GM21723 (cell line): ENCODE measurements at regions not wholly inside any gene's neighbourhood (a gene's known extent, or its start where the extent isn't known, plus 50 kb on each side); places are given as distances from the start of the nearest gene placed in this dataset.

ENCODE experiments used
- ATAC-seq: cut with Tn5 transposase; IDR thresholded peaks from one replicate; pipeline ENCODE4 v1.9.1; 2021; ENCODE audit warnings: mild to moderate bottlenecking, moderate library complexity; ENCODE audit not compliant: unreplicated experiment

DNA sequence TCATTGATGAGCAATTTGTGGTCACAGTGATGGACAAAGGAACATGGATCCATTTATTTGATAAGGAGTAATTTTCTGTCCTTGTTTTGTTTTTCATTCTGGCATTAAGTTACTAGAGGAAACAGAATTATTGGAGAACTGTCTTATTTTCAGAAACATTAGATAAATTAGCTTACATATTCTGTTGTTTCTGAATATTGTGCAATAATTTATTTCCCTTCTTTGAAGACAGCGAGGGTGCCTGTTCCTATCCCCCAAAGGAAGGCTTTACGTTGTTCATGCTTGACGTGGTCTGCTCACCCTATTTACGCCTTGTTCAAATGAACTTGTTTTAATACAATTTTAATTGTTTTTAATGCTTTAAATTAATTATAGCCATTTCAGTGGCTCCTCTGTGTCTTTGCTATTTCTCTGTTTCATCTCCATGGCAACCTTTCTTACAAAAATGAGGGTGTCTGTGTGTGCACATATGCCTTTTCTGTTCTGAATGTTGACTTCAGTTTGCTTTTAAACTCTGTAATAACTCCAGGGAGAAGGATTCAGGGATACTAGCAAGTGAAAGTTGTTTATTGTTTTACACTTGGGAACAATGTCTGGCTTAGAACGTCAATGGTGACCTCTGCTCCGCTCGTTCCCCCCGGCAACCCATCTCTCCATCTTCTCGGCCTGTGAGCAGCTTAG, 138.3 kb upstream of the PLET1 start:
- no peak for ATAC-seq

GRCh38 chr11:112400476-112401014, 139.9 kb upstream of the PLET1 start:
- ATAC-seq = no peak

DNA sequence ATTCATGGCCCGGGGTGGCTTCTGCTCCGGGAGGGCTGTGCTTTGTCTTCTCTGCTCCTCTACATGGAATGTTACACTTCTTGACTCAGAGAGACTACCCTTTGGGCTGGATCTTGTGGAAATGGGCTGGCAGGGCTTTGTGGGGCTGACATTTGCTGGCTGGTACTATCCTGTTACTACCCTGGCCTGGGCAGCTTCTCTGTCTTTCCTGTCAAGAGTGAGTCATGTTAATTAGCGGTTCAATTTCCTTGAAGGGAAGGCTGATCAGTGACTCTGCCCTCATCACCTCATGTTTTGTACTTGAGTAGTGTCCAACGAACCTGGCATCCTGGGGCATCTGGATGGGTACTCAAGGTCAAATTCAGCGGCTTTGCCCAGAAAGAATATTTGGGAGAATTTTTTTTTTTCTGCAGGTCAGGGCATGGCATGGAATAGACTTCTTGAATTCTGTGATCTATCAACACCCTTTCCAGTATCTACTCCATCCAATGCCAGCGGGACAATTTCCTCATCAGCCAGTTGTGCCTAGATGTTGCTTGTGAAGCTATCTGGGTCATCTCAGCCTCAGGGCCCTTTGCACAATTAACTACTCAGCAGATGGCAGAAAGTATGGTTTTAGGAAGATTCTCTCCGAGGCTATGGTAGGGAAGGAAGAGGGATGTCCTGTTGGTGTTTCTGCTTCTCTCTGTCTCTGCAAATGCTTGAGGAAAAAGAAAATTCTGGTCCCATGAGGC, 140.5 kb upstream of the PLET1 start:
- no peak for ATAC-seq

GRCh38 chr11:112403432-112403831, 142.8 kb upstream of the PLET1 start:
- ATAC-seq = no peak

DNA sequence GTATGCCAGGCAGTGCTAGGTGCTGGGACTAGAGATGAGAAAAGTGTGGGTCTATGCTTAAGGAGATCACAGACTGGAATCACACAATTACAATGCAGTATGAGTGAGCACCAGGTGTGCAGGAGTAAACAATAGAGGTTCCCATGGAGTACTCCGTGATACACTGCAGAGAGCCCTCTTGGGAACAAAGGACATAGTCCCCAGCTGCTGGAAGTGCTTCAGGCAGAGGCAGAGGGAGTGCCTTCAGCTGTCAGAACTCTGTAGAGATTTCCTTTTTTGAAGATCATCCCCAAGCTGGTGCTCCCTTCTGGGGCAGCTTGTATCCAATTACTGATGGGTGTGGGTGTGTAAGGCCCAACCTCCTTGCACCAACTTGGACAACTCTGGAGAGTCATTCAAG, 143.5 kb upstream of the PLET1 start:
- no peak for ATAC-seq

GRCh38 chr11:112408517-112408916, 147.9 kb upstream of the PLET1 start:
- ATAC-seq = no peak

DNA sequence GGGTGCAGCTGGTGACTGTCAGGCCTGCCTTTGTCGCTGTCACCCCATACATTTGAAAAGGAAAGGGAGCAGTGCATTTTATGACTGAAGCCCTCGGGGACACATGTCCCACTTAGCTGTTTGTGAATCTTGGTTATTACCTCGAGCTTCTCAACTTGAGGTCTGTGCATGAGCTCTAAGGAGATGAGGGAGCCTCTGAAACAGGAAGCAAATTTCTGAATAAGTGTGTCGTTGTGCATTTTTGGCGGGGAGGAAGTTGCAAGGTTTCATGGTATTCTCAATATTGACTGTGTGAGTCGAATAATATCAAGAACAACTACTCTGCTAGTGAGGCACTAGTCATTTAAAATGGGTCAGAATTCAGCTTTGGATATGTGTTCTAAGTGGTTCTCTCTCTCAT, 149.7 kb upstream of the PLET1 start:
- no peak for ATAC-seq

- ATAC-seq = no peak
Measured at GRCh38 chr11:112412383-112412782, 151.7 kb upstream of the PLET1 start.

DNA sequence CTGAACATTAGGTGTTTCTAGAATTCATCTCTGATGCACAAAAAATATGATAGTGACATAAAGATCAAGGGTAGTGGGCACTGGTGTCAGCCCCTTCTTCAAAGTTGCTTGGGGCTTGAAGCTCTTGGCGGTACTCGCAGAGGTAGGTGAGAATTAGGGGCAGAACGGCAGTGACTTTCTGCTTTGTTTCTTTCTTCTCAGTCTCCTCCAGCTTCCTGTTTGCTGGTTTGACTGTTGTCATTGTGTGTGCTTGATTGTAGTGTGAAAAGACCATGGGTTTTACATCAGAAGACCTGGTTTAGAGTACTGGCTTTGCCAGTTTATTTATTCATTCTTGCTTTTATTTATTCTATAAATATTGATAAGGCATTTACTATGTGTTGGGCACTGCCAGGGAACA, 156.7 kb upstream of the PLET1 start:
- ATAC-seq = no peak

- no peak for ATAC-seq
Measured at GRCh38 chr11:112418438-112418837, 157.8 kb upstream of the PLET1 start.

DNA sequence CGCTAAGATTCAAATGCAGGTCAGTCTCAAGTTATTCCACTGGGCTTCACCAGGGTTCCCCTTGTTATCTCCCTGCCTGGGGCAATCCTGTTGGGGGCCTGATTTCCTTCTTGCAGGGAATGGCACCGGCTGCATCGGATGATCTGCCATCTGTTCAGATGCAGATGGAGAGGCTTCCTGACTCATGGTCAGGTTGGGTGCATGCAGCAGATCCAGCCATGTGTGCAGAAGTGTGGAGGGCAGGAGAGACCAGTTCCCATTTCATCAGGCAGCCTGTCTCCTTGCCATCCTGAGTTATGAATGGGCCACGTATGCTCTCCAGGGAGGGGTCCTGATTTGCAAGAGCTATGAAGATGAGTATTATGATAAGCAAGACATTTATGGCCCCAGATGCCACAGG, 161.2 kb upstream of the PLET1 start:
- no peak for ATAC-seq

DNA sequence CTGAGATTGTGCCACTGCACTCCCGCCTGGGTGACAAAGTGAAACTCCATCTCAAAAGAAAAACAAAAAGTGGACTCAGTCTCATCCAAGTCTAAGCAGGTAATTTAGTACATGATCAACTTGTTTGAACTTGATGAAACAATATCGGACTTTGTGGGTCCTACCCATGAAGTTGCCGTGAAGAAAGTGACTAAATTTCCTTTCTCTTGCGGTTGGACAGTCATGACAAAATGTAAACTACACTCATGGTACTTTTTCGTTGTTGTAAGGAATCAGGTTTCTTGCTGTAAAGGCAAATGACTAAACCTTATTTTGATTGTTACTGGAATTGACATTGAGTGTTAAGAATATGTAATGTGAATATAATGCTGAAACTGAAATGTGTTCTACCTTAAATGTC, 164.5 kb upstream of the PLET1 start:
- ATAC-seq = no peak

GRCh38 chr11:112437096-112437495, 176.4 kb upstream of the PLET1 start:
- ATAC-seq = no peak

- ATAC-seq = no peak
Measured at GRCh38 chr11:112439614-112440013, 179.0 kb upstream of the PLET1 start.

GRCh38 chr11:112440518-112440917, 179.9 kb upstream of the PLET1 start:
- no peak for ATAC-seq

DNA sequence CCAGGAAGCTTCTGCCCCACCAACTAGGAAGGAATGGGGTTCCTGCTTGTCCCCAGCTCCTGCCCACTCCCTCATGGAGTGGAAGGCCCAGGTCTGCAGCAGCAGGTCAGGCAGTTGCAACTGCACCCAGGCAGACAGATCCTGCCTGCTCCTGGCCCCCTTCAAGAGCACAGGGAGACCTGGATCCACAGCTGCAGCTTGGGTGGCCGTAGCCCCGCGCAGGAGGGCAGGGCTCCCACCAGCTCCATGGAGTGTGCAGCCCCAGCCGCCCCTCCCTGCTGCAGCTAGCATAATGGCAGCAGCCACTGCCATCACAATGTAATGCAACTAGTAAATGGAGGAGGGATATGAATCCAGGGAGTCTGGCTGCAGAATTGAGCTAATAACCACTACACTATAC, 187.5 kb upstream of the PLET1 start:
- no peak for ATAC-seq

GRCh38 chr11:112448806-112449205, 188.1 kb upstream of the PLET1 start:
- ATAC-seq = no peak

- no peak for ATAC-seq
Measured at GRCh38 chr11:112451250-112451649, 190.6 kb upstream of the PLET1 start.

GRCh38 chr11:112453601-112454577, 193.2 kb upstream of the PLET1 start:
- ATAC-seq = no peak

DNA sequence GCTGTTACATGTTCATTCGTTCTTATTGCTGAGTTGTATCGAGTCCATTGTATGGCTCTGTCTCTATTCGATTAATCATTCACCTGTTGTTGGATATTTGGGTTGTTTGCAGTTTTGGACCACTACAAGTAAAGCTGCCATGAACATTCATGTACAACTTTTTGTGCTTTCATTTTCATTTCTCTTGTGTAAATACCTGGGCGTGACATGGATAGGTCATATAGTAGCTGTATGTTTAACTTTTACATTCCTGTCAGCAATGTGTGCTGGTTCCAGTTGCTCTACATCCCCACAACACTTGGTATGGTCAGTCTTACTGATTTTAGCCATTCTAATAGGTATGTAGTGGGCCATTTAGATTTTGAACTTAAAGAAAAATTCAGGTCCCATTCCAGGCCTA, 194.2 kb upstream of the PLET1 start:
- ATAC-seq = no peak

DNA sequence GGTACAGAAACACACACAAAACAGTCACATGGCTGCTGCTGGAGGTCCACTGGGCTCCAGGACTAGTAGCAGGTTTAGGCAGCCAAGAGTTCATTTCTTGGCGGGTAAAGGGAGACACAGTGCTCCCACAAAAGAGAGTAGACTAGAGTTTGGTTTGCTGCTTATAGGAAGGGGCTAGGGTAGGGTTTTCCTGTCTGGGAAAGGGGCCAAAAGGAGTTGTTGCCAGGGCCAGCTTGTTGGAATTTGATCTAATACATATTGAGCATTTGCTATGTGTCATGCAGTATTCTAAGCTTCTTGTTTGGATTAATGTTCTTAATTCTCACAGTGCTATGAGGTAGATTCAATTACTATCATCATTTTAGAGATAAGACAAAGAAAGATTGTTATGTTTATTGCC, 195.1 kb upstream of the PLET1 start:
- no peak for ATAC-seq
